SK-N-SH (cell line): ENCODE measurements at regions not wholly inside any gene's neighbourhood (a gene's known extent, or its start where the extent isn't known, plus 50 kb on each side); places are given as distances from the start of the nearest gene placed in this dataset.

ENCODE experiments used
- CTCF ChIA-PET: fragments of 300-600, 350-600 bp; formaldehyde crosslinking; extraction: SDS; loops from one replicate; lab custom pipeline; 2021; lab: Yijun Ruan, JAX
- POLR2A ChIA-PET: fragments of 350-600 bp; sonication (Branson Sonifier 250); formaldehyde crosslinking; extraction: SDS; loops from one replicate; lab custom pipeline; 2020; ENCODE audit warnings: antibody characterized with exemption, inconsistent platforms; lab: Yijun Ruan, JAX
- DNase-seq: peaks from one replicate; pipeline ENCODE4 v3.0.0; 2012
- H2AFZ ChIP-seq: fragments of 200-600 bp; sonication (generic); 2 replicates; pipeline ENCODE4 v1.8.1; 2016; ENCODE audit warnings: antibody characterized with exemption, mild to moderate bottlenecking, low read depth
- H3F3A ChIP-seq: fragments of 200-600 bp; sonication (generic); replicated peaks from 2 replicates; pipeline ENCODE3; 2016; ENCODE audit warnings: antibody characterized with exemption, mild to moderate bottlenecking; ENCODE audit not compliant: insufficient read depth
- H3K27ac ChIP-seq, 2 experiments: fragments of 200-500 bp in 1 of 2; fragments of 200-600 bp in 1 of 2; sonication (Bioruptor generic) in 1 of 2; sonication (generic), shearing (Covaris generic) in 1 of 2; 2 replicates each; pipeline versions ENCODE4 v1.5.1 to v1.6.1; 2014 to 2016; ENCODE audit warnings: low read depth in 2 of 2, inconsistent platforms in 1 of 2, low read length in 1 of 2, mild to moderate bottlenecking in 1 of 2, mixed read lengths in 1 of 2
- H3K27me3 ChIP-seq: fragments of 200-600 bp; sonication (generic), shearing (Covaris generic); 2 replicates; pipeline ENCODE4 v1.6.1; 2016; ENCODE audit warnings: mixed run types; ENCODE audit not compliant: insufficient read depth
- H3K36me3 ChIP-seq, 2 experiments: fragments of 200-500 bp in 1 of 2; fragments of 200-600 bp in 1 of 2; sonication (Bioruptor generic) in 1 of 2; sonication (generic) in 1 of 2; replicated peaks in 1 of 2; 2 replicates each; pipeline versions ENCODE3 to v1.5.1; 2014 to 2016; ENCODE audit warnings: low read length in 1 of 2, mild to moderate bottlenecking in 1 of 2; ENCODE audit not compliant: insufficient read depth in 2 of 2, control insufficient read depth in 1 of 2
- H3K4me1 ChIP-seq, 2 experiments: fragments of 200-500 bp in 1 of 2; fragments of 200-600 bp in 1 of 2; sonication (Bioruptor generic) in 1 of 2; sonication (generic), shearing (Covaris generic) in 1 of 2; 2 replicates each; pipeline versions ENCODE4 v1.5.1 to v1.6.1; 2014 to 2016; ENCODE audit warnings: low read depth in 1 of 2, low read length in 1 of 2, mixed run types in 1 of 2; ENCODE audit not compliant: insufficient read depth in 2 of 2, control insufficient read depth in 1 of 2
- H3K4me2 ChIP-seq: fragments of 200-600 bp; sonication (generic), shearing (Covaris generic); 2 replicates; pipeline ENCODE4 v1.6.1; 2017; ENCODE audit warnings: mixed run types
- H3K4me3 ChIP-seq, 2 experiments: fragments of 200-500 bp in 1 of 2; fragments of 200-600 bp in 1 of 2; sonication (Bioruptor generic) in 1 of 2; sonication (generic), shearing (Covaris generic) in 1 of 2; 2 replicates each; pipeline versions ENCODE4 v1.5.1 to v1.8.1; 2014 to 2016; ENCODE audit warnings: low read depth in 2 of 2, inconsistent platforms in 1 of 2, low read length in 1 of 2, mild to moderate bottlenecking in 1 of 2, mixed read lengths in 1 of 2, moderate library complexity in 1 of 2
- H3K79me2 ChIP-seq: fragments of 200-600 bp; sonication (generic); 2 replicates; pipeline ENCODE4 v1.8.1; 2017; ENCODE audit warnings: mild to moderate bottlenecking; ENCODE audit not compliant: insufficient read depth
- H3K9ac ChIP-seq: fragments of 200-600 bp; sonication (generic); 2 replicates; pipeline ENCODE4 v1.6.1; 2017; ENCODE audit warnings: mixed run types
- H3K9me2 ChIP-seq: fragments of 200-600 bp; sonication (generic); 2 replicates; pipeline ENCODE4 v1.6.1; 2017; ENCODE audit warnings: mixed run types
- H3K9me3 ChIP-seq: fragments of 200-600 bp; sonication (generic); 2 replicates; pipeline ENCODE4 v1.6.1; 2017; ENCODE audit warnings: mixed run types, mild to moderate bottlenecking, moderate library complexity
- H4K20me1 ChIP-seq: fragments of 200-600 bp; sonication (generic); 2 replicates; pipeline ENCODE4 v1.6.1; 2017; ENCODE audit warnings: mild to moderate bottlenecking, mixed run types; ENCODE audit not compliant: insufficient read depth
- CTCF ChIP-seq: fragments of 200-600 bp; sonication (generic); IDR thresholded peaks from 2 replicates; pipeline ENCODE4 v1.6.1; 2017; ENCODE audit warnings: antibody characterized with exemption, mild to moderate bottlenecking, moderate library complexity
- EP300 ChIP-seq, 2 experiments: IDR thresholded peaks; 2 replicates each; pipeline versions ENCODE4 v1.4.0 to v1.6.1; 2012; ENCODE audit warnings: borderline replicate concordance in 1 of 2, low read depth in 1 of 2, low read length in 1 of 2
- EZH2phosphoT487 ChIP-seq: fragments of 200-600 bp; sonication (generic); IDR thresholded peaks from 2 replicates; pipeline ENCODE4 v1.6.1; 2017; ENCODE audit warnings: low read depth, mixed run types, mild to moderate bottlenecking, antibody characterized with exemption, moderate library complexity, borderline replicate concordance
- FOSL2 ChIP-seq: IDR thresholded peaks from 2 replicates; pipeline ENCODE4 v1.4.0; 2012; ENCODE audit warnings: low read depth, mild to moderate bottlenecking, moderate library complexity, borderline replicate concordance
- FOXJ3 ChIP-seq: sonication (generic); formaldehyde crosslinking; IDR thresholded peaks from 2 replicates; pipeline ENCODE4 v1.5.1; 2020; ENCODE audit warnings: mild to moderate bottlenecking, missing genetic modification reagents
- FOXM1 ChIP-seq: IDR thresholded peaks from 2 replicates; pipeline ENCODE4 v1.4.0; 2012; ENCODE audit warnings: low read depth, mild to moderate bottlenecking
- GABPA ChIP-seq: IDR thresholded peaks from 2 replicates; pipeline ENCODE4 v1.4.0; 2012; ENCODE audit warnings: low read depth, mild to moderate bottlenecking
- GATA2 ChIP-seq: sonication (generic); formaldehyde crosslinking; IDR thresholded peaks from 2 replicates; pipeline ENCODE4 v1.5.0; 2020; ENCODE audit warnings: mild to moderate bottlenecking, missing genetic modification reagents
- IRF3 ChIP-seq: fragments of 150-350 bp; IDR thresholded peaks from 2 replicates; pipeline ENCODE4 v1.6.1; 2016; ENCODE audit warnings: mild to moderate bottlenecking, low read depth, low read length
- JUND ChIP-seq: IDR thresholded peaks from 2 replicates; pipeline ENCODE4 v1.4.0; 2012
- MXI1 ChIP-seq: IDR thresholded peaks from 2 replicates; pipeline ENCODE4 v1.6.1; 2012; ENCODE audit warnings: mild to moderate bottlenecking, low read depth, low read length, improper control_type of control experiment
- NFIC ChIP-seq: IDR thresholded peaks from 2 replicates; pipeline ENCODE4 v1.4.0; 2012; ENCODE audit warnings: borderline replicate concordance
- NRF1 ChIP-seq: IDR thresholded peaks from 2 replicates; pipeline ENCODE4 v1.6.1; 2012; ENCODE audit warnings: low read depth, mild to moderate bottlenecking, low read length
- PBX3 ChIP-seq: IDR thresholded peaks from 2 replicates; pipeline ENCODE4; 2012
- RAD21 ChIP-seq: IDR thresholded peaks from 2 replicates; pipeline ENCODE4 v1.6.1; 2012; ENCODE audit warnings: mild to moderate bottlenecking, low read length
- RCOR1 ChIP-seq: fragments of 150-350 bp; IDR thresholded peaks from 2 replicates; pipeline ENCODE4 v1.6.1; 2017; ENCODE audit warnings: antibody characterized with exemption, low read length
- RXRA ChIP-seq: IDR thresholded peaks from 2 replicates; pipeline ENCODE4 v1.4.0; 2012; ENCODE audit warnings: low read depth, mild to moderate bottlenecking, borderline replicate concordance
- SMC3 ChIP-seq: IDR thresholded peaks from 2 replicates; pipeline ENCODE4 v1.6.1; 2012; ENCODE audit warnings: low read depth, low read length, improper control_type of control experiment
- TCF12 ChIP-seq: IDR thresholded peaks from 2 replicates; pipeline ENCODE4 v1.4.0; 2012
- TEAD4 ChIP-seq: IDR thresholded peaks from 2 replicates; pipeline ENCODE4 v1.4.0; 2012; ENCODE audit warnings: mild to moderate bottlenecking, borderline replicate concordance; ENCODE audit not compliant: insufficient read depth
- USF2 ChIP-seq: fragments of 150-350 bp; IDR thresholded peaks from 2 replicates; pipeline ENCODE4 v1.6.1; 2017; ENCODE audit warnings: antibody characterized with exemption, low read length, low read depth, borderline replicate concordance
- YY1 ChIP-seq: IDR thresholded peaks from 2 replicates; pipeline ENCODE4 v1.4.0; 2012; ENCODE audit warnings: low read depth, mild to moderate bottlenecking
- ZBTB33 ChIP-seq: IDR thresholded peaks from 2 replicates; pipeline ENCODE4 v1.4.0; 2012; ENCODE audit warnings: low read depth, borderline replicate concordance

- DNase-seq: no peak
- no peaks in the 10 kb centered on the region for H3K9me3 ChIP-seq
- CTCF ChIA-PET: interaction anchor here (1.5 kb wide), 1 partner anchor 10 kb away, joined by 4 read pairs; no protein-coding TSS in a partner anchor
- no peaks in the 10 kb centered on the region for H3K4me1 ChIP-seq
- no peaks in the 10 kb centered on the region for H4K20me1 ChIP-seq
- TF ChIP-seq IRF3: no peak
- TF ChIP-seq FOXJ3 (CRISPR knock-in tag): no peak
- no peak for TF ChIP-seq SMC3
- TF ChIP-seq JUND: no peak
- no peak for TF ChIP-seq PBX3
- no peak for TF ChIP-seq RXRA
- TF ChIP-seq GABPA: no peak
- TF ChIP-seq FOXM1: no peak
- TF ChIP-seq USF2: no peak
- TF ChIP-seq EZH2phosphoT487: no peak
- no peak for TF ChIP-seq GATA2 (CRISPR knock-in tag)
- TF ChIP-seq NRF1: no peak
- no peak for TF ChIP-seq RCOR1
- TF ChIP-seq TCF12: no peak
- TF ChIP-seq RAD21: no peak
- no peak overlapping the region for H3K4me3 ChIP-seq
- no peaks in the 10 kb centered on the region for H3F3A ChIP-seq
- H3K27ac ChIP-seq: no peak overlapping the region
- H3K9ac ChIP-seq: no peak overlapping the region
- no peak overlapping the region for H2AFZ ChIP-seq
- POLR2A ChIA-PET: no interaction called here
- no peaks in the 10 kb centered on the region for H3K79me2 ChIP-seq
- H3K4me2 ChIP-seq: no peak overlapping the region
- H3K27me3 ChIP-seq: no peaks in the 10 kb centered on the region
- no peaks in the 10 kb centered on the region for H3K36me3 ChIP-seq
- H3K9me2 ChIP-seq: no peaks in the 10 kb centered on the region
Measured at GRCh38 chr1:72869873-72870272, 587.5 kb upstream of the NEGR1 start.

- TF ChIP-seq RXRA (no peak), YY1 (no peak), RCOR1 (no peak), NFIC (no peak), MXI1 (no peak), TEAD4 (no peak), ZBTB33 (no peak), TCF12 (no peak), EP300 (IDR thresholded peaks at IDR 0.05; ENCODE audit: borderline replicate concordance in 1 of 2, low read depth in 1 of 2, low read length in 1 of 2) (no peak), FOSL2 (no peak), CTCF (no peak), NRF1 (no peak)
- ChIA-PET CTCF (no interaction called here), POLR2A (no interaction called here)
- Histone ChIP-seq H3K9me3 (no peaks in the 10 kb centered on the region), H3K79me2 (no peaks in the 10 kb centered on the region), H4K20me1 (no peaks in the 10 kb centered on the region), H2AFZ (no peak overlapping the region), H3K4me3 (no peak overlapping the region), H3K4me1 (no peaks in the 10 kb centered on the region), H3K36me3 (no peaks in the 10 kb centered on the region), H3K4me2 (no peak overlapping the region), H3F3A (no peaks in the 10 kb centered on the region), H3K27me3 (no peaks in the 10 kb centered on the region), H3K27ac (no peak overlapping the region), H3K9me2 (no peaks in the 10 kb centered on the region), H3K9ac (no peak overlapping the region)
- DNase-seq: no peak
Measured at GRCh38 chr1:72869441-72869840, 587.1 kb upstream of the NEGR1 start.
